HEK293T (cell line): ENCODE measurements at regions not wholly inside any gene's neighbourhood (a gene's known extent, or its start where the extent isn't known, plus 50 kb on each side); places are given as distances from the start of the nearest gene placed in this dataset.

Experiments used
- BHLHE40 ChIP-seq: fragments of 450-650 bp; IDR thresholded peaks from 2 replicates; pipeline ENCODE4 v1.6.1; 2016; ENCODE audit warnings: mild to moderate bottlenecking, moderate library complexity, borderline replicate concordance
- ELF4 ChIP-seq: fragments of 450-650 bp; IDR thresholded peaks from 2 replicates; pipeline ENCODE4 v1.6.1; 2017; ENCODE audit warnings: antibody characterized with exemption
- FOXA1 ChIP-seq: fragments of 450-650 bp; IDR thresholded peaks from 2 replicates; pipeline ENCODE4 v1.6.1; 2016; ENCODE audit warnings: mild to moderate bottlenecking
- FOXK2 ChIP-seq: fragments of 450-650 bp; IDR thresholded peaks from 2 replicates; pipeline ENCODE4 v1.6.1; 2016; ENCODE audit warnings: mild to moderate bottlenecking
- FOXM1 ChIP-seq: fragments of 450-650 bp; IDR thresholded peaks from 2 replicates; pipeline ENCODE4 v1.6.1; 2017; ENCODE audit warnings: mild to moderate bottlenecking, borderline replicate concordance
- L3MBTL2 ChIP-seq: fragments of 450-650 bp; conservative IDR thresholded peaks from 2 replicates; pipeline ENCODE4 v1.6.1; 2016; ENCODE audit warnings: mild to moderate bottlenecking
- PKNOX1 ChIP-seq: fragments of 450-650 bp; IDR thresholded peaks from 2 replicates; pipeline ENCODE4 v1.6.1; 2016
- SP1 ChIP-seq: fragments of 450-650 bp; IDR thresholded peaks from 2 replicates; pipeline ENCODE4 v1.6.1; 2017
- TARDBP ChIP-seq: fragments of 450-650 bp; IDR thresholded peaks from 2 replicates; pipeline ENCODE4 v1.6.1; 2016
- ZNF384 ChIP-seq: fragments of 450-650 bp; IDR thresholded peaks from 2 replicates; pipeline ENCODE4 v1.6.1; 2016

GRCh38 chr20:21867811-21868210, 162.3 kb downstream of the PAX1 start:
- TF ChIP-seq SP1 (no peak), PKNOX1 (no peak), FOXM1 (no peak), ELF4 (no peak), BHLHE40 (no peak), FOXK2 (no peak), L3MBTL2 (no peak), TARDBP (no peak), FOXA1 (no peak), ZNF384 (no peak)
